ENCODE measurements at regions not wholly inside any gene's neighbourhood (a gene's known extent, or its start where the extent isn't known, plus 50 kb on each side); places are given as distances from the start of the nearest gene placed in this dataset.

- TF ChIP-seq CTCF (conservative IDR thresholded peaks at IDR 0.05; ENCODE audit: low read length) (no peak), EZH2phosphoT487 (IDR thresholded peaks at IDR 0.05; ENCODE audit: borderline replicate concordance) (no peak)
These were observed 105.9 kb upstream of the SH3BP4 start for GRCh38 chr2:234845602-234846590.

All from Loucy (cell line).